Stimulated activated CD4-positive, alpha-beta T cell treated with anti-CD3 and anti-CD28 coated beads, Interleukin-2, amount 100 ng/mL, for 4 hours (primary cell): ENCODE measurements at regions not wholly inside any gene's neighbourhood (a gene's known extent, or its start where the extent isn't known, plus 50 kb on each side); places are given as distances from the start of the nearest gene placed in this dataset.

Experiments
- DNase-seq: peaks from one replicate; pipeline ENCODE4 v3.0.0-alpha.2; 2020; ENCODE audit warnings: low read depth

DNA sequence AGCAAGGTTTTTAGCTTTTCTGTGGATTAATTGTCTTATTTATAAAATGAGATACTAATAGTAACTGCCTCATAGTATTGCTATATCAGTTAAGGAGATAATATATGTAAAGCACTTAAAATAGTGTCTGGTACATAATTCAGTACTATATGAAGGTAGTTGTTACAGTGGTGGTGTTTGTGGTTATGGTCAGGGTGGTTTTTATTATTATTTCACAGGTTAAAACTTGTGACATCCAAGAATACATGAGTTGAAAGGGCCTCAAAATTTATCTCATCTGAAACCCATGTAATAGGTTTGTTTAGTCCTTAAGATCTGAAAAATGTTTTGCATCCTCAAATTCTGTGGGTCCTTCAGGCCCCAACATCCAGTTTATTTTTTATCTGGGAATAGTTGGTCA lies 369.5 kb upstream of the LRATD1 start:
- DNase-seq, result no peak

GRCh38 chr2:14270036-14270582 lies 362.4 kb upstream of the LRATD1 start:
- no peak for DNase-seq

DNA sequence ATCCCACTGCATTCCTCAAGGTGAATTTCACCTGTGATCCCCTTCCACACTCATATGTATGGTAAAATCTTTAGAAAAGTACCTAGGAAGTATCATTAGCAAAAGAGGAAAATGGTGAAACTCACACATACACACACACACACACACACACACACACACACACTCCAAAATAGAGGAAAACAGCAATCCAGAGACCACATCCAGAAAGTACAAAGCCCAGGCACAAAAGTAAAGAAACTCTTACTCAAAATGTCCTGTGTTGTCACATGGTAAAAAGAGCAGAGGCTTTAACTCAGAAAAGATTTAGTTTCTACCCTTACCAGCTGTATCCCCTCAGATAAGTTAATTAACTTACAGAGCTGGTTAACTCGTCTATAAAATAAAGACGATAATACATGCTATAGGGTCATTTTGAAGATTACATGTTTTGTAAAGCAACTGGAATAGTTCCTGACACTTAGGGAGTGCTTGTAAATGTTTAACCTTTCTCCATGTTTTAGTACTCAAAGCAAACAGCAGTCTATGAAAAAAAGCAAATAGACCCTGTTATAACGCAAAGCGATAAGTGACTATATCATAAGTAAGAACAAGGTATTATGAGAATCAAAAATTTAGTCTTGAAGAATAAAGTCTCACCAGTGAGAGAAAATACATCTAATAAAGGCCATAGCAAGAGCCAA lies 360.0 kb upstream of the LRATD1 start:
- no peak for DNase-seq

GRCh38 chr2:14273650-14274049 lies 358.9 kb upstream of the LRATD1 start:
- no peak for DNase-seq

GRCh38 chr2:14284244-14284643 lies 348.3 kb upstream of the LRATD1 start:
- DNase-seq, result no peak

- DNase-seq, result no peak
Measured at GRCh38 chr2:14285812-14286211, 346.7 kb upstream of the LRATD1 start.

- DNase-seq, result no peak
Measured at GRCh38 chr2:14288016-14288415, 344.5 kb upstream of the LRATD1 start.

DNA sequence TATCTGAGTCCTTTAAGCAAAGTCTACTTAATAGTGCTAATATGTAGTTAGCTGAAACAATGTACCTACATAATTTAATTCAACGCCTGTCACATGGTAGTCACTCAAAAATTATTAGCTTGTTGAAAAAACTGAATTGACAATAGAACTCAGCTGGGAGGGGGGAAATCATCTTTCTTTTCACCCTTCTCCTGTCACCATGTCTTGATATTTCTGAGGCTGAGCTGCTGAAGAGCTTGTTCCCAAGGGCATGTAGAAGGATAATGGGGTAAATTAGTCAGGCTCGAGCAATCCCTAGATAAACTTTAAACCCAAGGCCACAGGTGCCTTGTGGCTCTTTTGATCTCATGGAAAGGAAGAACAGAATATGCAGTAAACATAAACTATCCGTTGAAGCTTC lies 339.6 kb upstream of the LRATD1 start:
- DNase-seq, result no peak

GRCh38 chr2:14297340-14297739 lies 335.2 kb upstream of the LRATD1 start:
- DNase-seq, result no peak

DNA sequence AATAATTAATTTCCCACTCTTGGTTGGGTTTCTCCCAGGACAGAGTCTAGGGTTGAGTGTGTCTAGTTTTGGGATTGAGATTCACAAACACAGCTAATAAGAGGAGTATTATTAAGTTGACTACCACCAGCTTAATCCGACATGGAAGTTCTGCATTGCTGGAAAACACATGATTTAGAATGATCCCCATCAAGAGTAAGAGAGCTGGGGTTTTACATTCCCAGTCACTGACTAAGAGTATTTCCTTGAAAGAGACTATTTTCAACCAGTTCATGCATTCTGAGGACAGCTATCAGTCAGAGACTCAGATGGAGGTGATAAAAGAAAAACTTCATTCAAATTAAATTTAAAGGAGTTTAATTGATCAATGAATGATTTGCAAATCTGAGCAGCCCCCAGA lies 334.6 kb upstream of the LRATD1 start:
- DNase-seq, result no peak

GRCh38 chr2:14301331-14301730 lies 331.2 kb upstream of the LRATD1 start:
- no peak for DNase-seq

- DNase-seq, result no peak
Measured at GRCh38 chr2:14303366-14304115, 329.0 kb upstream of the LRATD1 start.

- no peak for DNase-seq
Measured at GRCh38 chr2:14304326-14304725, 328.2 kb upstream of the LRATD1 start.

- DNase-seq, result no peak
Measured at GRCh38 chr2:14306268-14306861, 326.2 kb upstream of the LRATD1 start.

GRCh38 chr2:14313341-14313740 lies 319.2 kb upstream of the LRATD1 start:
- DNase-seq, result no peak

- no peak for DNase-seq
Measured at GRCh38 chr2:14316594-14316993, 315.9 kb upstream of the LRATD1 start.

DNA sequence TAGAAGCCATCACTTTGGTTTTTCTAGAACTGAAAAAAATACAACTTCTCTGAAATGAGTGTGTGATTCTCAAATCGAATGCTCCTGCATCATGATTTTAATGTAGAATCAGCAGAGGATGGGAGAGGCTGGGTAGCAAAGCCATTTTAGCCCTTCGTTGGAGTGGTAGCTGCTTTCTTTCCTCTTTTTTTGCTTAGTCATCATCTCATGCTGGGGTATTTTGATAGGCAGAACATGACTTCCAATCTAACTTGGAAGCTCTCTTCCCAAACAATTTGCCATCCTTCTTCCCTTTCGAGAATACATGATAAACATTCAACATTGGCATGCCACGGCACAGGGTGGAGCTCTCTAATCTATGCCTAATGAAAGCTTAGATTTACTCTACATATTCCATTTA lies 311.2 kb upstream of the LRATD1 start:
- no peak for DNase-seq

DNA sequence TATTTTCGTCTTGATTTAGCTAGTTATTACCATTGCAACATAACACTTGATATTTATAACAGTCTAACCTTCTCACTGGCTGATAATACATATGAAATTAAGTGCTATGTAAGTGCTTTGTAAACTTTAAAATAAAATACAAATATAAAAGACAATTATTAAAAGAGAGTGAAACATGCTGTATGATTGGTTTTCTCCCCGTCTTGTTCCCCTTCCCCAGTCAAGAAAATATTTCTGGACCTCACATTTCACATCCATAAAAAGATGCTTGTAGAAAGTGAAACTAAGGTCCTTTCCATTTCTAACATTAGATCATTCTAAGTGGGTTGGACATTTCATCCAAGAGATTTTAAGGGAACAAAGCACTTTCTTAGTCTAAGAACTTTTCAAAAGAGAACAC lies 310.2 kb upstream of the LRATD1 start:
- DNase-seq, result no peak

- DNase-seq, result no peak
Measured at GRCh38 chr2:14324308-14324707, 308.2 kb upstream of the LRATD1 start.

DNA sequence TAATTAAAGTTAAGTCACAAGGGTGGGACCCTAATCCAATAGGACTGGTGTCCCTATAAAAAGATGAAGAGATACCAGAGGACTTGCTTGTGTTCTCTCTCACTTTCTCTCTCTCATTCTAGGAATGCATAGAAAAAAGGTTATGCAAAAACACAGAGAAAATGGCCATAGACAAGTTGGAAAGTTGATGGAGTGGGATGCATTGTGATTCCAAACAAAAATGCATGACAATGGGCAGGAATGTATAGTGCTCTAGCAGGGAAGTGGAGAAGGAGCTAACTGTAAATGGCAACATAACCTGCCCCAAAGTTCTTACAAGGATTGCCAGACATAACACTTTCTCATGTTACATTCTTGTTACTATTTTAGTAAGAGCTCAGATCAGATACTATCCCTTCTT lies 301.6 kb upstream of the LRATD1 start:
- no peak for DNase-seq

GRCh38 chr2:14336759-14337382 lies 295.6 kb upstream of the LRATD1 start:
- no peak for DNase-seq

GRCh38 chr2:14340703-14341102 lies 291.8 kb upstream of the LRATD1 start:
- DNase-seq, result no peak

GRCh38 chr2:14342313-14342712 lies 290.2 kb upstream of the LRATD1 start:
- DNase-seq, result no peak
